Right ventricle myocardium inferior (tissue), 1 donor: ENCODE measurements at regions not wholly inside any gene's neighbourhood (a gene's known extent, or its start where the extent isn't known, plus 50 kb on each side); places are given as distances from the start of the nearest gene placed in this dataset.

Experiments used
- ATAC-seq: fragments of 200-7000 bp; cut with Tn5 transposase; one replicate; pipeline ENCODE4 v1.9.1; 2020; ENCODE audit warnings: mild to moderate bottlenecking, moderate library complexity
- DNase-seq: peaks from one replicate; pipeline ENCODE4 v3.0.0; 2021; ENCODE audit errors: missing footprints
- intact Hi-C: fragments of 100-400 bp; cut with DNase I; formaldehyde crosslinking; loops from one replicate; pipeline ENCODE4 v1.11.0; 2022
- donor health status: DM: no; HTN: yes; CAD: no; lungs with severe emphysema.

GRCh38 chr12:87804386-87804785, 224.8 kb downstream of the C12orf50 start:
- intact Hi-C loops = no loop called here
- ATAC-seq (no peak), DNase-seq (no peak)

DNA sequence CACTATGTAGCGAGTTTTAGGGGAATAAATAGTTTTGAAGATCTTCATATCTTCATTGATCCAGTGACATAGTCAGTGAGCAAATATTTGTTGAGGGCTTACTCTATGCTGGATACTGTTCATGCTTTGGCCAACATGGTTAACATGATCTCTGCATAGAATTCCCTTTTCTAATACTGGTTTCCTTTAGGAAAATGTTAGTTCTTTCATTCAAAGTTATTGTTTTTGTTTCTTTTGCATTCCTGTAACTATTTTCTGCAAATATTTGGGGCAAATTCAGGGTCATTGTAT, 226.5 kb downstream of the C12orf50 start:
- DNase-seq = no peak
- no peak for ATAC-seq
- intact Hi-C loops = no loop called here

DNA sequence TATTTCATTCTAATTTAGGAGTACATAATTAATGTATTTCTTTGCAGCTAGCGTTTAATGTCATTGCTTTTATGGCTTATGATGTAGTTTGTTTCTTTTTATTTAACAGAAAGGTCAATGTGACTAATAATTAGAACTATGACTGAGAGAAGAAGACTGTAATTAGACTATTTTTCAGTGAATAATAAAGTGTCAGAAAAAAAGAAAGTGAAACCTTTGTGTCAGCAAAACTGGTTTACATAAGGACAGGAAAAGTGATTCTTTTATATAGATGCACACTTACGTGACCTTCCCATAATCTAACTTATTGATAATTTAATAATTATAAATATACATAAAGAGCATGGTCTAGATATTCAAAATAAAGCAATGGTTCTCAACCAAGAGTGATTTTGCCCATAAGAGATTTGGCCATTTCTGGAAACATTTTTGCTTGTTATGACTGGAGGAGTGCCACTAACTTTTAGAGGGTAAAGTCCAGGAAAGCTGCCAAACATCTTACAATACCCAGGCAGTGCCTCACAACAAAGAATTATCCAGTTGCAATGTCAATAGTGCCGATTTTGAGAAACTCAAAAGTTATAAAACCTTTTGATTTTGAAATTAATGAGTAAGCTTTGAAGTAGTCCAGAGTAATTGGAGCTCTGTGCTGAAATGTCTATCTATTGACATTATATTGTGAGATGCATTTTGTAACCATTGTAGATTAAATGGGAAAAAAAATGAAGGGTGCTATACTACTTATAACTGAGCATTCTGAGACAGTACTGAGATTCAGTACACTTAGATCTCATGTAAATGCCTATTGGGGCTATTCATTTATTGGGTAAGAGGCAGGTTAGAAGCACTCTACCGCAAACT, 227.1 kb downstream of the C12orf50 start:
- DNase-seq (no peak), ATAC-seq (no peak)
- intact Hi-C loops = no loop called here

DNA sequence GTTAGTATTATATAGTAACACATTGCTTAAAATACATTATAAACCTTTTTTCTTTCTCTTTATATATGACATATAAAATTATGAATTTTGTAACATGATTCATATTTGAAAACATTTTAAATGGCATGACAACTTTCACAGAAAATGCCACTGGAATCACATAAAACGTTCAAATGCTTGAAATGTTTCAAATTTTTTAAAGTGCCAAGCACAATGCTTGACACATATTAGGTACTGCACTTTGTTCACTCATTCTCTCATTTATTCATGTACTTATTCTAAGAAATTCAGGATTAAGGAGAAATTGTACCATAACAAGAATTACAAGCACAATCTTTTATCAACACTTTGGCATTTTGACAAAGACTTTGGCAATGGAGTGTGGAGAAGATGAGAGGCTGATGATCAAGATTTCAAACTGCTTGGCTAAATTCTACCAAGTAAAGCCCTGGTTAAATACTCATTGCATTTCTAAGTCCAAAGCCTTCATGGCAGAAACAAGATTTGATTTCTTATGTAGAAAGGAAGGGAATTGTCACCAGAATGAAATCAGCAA, 232.2 kb downstream of the C12orf50 start:
- intact Hi-C loops = no loop called here
- no peak for ATAC-seq

DNA sequence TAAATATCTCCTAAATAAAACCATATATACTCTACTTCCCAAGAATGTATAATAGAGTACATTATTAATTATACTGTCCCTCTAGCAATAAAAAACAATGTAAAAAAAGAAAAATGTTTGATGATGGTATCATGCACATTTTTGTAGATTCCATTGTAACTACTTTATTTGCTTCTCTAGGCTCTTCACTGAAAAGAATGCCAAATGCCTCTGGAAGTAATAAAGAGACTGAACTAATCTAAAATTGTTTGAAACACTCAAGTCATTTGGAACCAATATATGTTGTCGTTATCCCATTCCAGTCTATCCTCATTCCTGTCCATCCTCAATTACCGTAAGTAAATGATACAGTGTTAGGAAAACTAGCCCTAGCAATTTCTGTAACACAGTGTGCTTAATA, 233.6 kb downstream of the C12orf50 start:
- intact Hi-C loops = no loop called here
- no peak for ATAC-seq
- DNase-seq = no peak

More for the DNA sequence above, 232.2 kb downstream of the C12orf50 start:
- no peak for DNase-seq

DNA sequence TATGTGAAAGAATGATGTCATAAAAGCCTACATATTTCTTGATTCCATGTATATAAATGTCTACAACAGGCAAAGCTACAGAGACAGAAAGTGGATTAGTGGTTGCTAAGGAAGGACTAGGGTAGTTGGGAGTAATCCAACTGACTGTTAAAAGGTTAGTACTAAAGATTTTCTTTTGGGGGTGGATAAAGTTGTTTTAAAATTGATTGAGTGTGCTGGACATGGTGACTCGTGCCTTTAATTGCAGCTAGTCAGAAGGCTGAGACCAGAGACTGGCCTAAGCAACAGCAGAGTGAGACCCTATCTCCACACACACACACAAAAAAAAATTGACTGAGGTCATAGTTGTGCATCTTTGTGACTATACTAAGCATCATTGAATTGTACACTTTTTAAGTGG, 234.3 kb downstream of the C12orf50 start:
- ATAC-seq (no peak), DNase-seq (no peak)
- intact Hi-C loops = no loop called here

GRCh38 chr12:87793131-87793530, 236.1 kb downstream of the C12orf50 start:
- intact Hi-C loops = no loop called here

DNA sequence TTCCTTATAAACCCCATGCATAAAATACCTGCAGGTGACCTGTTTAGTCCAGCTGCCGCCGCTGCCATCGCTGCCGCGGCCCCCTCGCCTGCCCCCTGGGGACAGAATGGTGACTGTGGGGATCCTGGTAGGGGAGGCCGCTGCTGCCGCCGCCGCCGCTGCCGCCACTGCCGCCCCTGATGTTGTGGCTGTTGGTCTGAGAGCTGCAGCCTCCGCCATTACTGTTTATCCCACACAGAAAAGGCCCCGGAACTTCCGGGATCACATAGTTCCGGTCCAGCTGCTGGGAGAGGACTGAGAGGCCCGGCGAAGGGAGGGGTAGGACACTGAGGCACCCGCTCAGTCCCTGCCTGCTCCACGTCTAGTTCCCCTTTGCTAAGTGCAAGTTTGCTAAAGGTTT, 244.9 kb downstream of the C12orf50 start:
- DNase-seq (no peak), ATAC-seq (no peak)
- intact Hi-C loops = no loop called here

More at GRCh38 chr12:87793131-87793530, 236.1 kb downstream of the C12orf50 start:
- ATAC-seq (no peak), DNase-seq (no peak)

- intact Hi-C loops = no loop called here
- DNase-seq = no peak
- ATAC-seq = no peak
These were observed 245.7 kb downstream of the C12orf50 start for GRCh38 chr12:87783467-87783866.

- ATAC-seq (no peak), DNase-seq (no peak)
- intact Hi-C loops = no loop called here
These were observed 246.4 kb downstream of the C12orf50 start for GRCh38 chr12:87782838-87783237.

GRCh38 chr12:87779858-87780498, 249.2 kb downstream of the C12orf50 start:
- intact Hi-C loops = no loop called here

DNA sequence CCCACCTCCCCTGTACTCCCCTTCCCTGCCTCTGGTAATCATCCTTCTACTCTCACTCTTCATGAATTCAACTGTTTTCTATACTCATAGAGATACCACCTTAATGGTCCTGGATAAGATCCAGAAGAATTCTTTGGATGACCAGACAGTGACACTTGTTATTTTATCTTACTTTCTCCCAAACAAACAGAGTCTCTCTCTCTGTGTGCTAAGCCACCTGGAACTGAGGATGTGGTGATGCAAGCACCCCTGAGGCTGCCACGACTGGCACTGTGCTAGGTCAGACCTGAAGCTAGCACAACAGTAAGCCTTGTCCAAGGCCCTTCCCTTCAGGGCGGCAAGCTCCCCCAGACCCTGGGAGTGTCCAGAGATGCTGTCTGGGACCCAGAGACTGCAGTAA, 250.2 kb downstream of the C12orf50 start:
- no peak for DNase-seq
- intact Hi-C loops = no loop called here
- no peak for ATAC-seq

More at GRCh38 chr12:87779858-87780498, 249.2 kb downstream of the C12orf50 start:
- DNase-seq (no peak), ATAC-seq (no peak)

DNA sequence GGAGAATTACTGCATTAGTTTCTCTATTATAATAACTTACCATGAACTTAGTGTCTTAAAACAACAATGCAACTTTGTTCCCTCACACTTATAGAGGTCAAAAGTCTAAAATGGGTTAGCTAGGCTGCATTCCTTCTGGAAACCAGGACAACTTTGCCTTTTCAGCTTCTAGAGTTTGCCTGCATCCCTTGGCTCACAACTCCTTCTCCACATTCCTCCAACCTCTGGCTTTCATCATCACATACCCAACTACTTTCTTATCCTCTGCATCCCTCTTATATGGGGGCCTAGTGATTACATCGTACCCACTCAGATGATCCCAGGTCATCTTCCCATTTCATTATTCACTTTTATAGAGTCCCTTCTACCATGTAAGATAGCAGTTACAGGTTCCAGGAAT, 251.1 kb downstream of the C12orf50 start:
- no peak for ATAC-seq
- DNase-seq = no peak
- intact Hi-C loops = no loop called here

DNA sequence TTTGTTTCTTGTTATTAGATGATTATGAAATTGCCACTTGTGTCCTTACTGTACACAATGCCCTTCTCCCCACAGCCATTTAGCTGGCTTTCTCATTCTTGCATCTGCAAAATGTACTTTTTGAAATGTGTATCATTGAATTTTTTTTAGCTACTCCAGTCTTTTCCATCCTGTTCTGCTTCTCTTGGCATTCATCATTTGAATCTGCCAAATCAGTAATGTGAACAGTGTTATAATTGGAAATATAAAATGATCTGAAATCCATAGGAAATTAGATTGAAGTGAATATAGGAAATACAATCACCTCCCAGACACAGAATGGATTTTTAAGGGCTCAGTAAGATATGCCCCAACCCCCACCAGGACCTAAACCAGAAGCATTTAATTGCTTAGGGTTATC, 253.4 kb downstream of the C12orf50 start:
- ATAC-seq (no peak), DNase-seq (no peak)
- intact Hi-C loops = no loop called here

GRCh38 chr12:87775051-87775450, 254.2 kb downstream of the C12orf50 start:
- intact Hi-C loops = no loop called here
- ATAC-seq = no peak
- no peak for DNase-seq

GRCh38 chr12:87772401-87772800, 256.8 kb downstream of the C12orf50 start:
- intact Hi-C loops = no loop called here
- no peak for DNase-seq
- ATAC-seq = no peak

DNA sequence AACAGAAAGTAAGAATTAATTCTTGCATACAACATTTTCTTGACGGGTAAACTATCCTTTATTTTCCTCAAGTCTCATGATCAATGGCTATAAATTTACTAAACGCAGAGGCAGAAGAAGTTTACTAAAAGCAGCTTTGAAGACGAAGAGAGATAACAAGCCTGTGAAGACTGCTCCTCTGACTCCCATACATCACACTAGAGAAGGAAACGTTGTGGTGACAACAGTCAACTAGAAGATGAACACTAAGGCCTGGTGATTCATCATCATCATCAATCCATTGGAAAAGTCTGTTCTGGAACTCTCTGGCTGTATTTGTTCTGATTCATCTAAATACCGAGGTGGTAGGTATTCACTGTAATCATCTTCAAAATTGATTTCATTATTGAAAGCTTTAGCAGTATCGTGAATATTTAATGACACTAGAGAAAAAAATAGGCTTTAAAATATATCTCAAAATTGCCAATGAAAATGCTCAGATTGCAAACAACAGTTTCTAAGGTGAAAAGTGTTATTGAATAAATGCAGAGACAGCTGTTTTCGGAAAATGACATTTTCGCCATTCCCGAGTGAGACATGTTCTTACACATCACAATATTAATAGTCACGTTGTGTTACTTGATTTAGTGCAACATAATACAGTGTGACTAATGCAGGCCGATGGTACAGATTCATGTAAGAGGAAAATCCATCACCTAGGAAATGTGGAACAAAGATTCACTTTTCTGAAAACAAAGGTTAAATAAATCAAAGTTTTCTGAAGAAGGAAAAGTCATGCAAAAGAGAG, 260.5 kb downstream of the C12orf50 start:
- no peak for ATAC-seq
- no peak for DNase-seq
- intact Hi-C loops = no loop called here

- ATAC-seq (no peak), DNase-seq (no peak)
- intact Hi-C loops = no loop called here
These were observed 263.2 kb downstream of the C12orf50 start for GRCh38 chr12:87766044-87766443.

DNA sequence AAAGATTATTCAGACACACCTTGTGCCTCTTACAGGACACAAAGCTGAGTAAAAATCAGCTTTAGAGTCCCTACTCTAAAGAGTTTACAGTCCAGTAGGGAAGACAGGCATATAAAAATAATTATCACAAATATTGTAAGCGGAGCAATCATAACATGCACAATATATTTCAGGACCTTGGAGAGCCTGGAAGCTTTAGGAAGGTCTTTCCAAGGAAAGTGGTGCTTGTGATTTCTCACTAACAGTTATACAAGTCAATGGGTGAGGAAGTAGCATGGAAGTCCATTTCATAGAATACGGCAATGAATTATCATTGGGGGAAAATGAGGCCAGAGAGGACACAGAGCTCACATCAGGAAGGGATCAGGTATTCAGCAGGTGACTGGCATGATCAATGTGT, 268.3 kb downstream of the C12orf50 start:
- no peak for ATAC-seq
- intact Hi-C loops = no loop called here
- DNase-seq = no peak

GRCh38 chr12:87758271-87758670, 270.9 kb downstream of the C12orf50 start:
- no peak for DNase-seq
- no peak for ATAC-seq
- intact Hi-C loops = no loop called here
